SIG-M5 (cell line): ENCODE measurements at regions not wholly inside any gene's neighbourhood (a gene's known extent, or its start where the extent isn't known, plus 50 kb on each side); places are given as distances from the start of the nearest gene placed in this dataset.

Experiments used
- DNase-seq: peaks from one replicate; lab custom pipeline; 2025; lab: John Stamatoyannopoulos, UW

GRCh38 chr2:10985260-10985659 is 73.5 kb downstream of the KCNF1 start:
- no peak for DNase-seq

- no peak for DNase-seq
These were observed 74.3 kb downstream of the KCNF1 start for GRCh38 chr2:10985901-10986535.

DNA sequence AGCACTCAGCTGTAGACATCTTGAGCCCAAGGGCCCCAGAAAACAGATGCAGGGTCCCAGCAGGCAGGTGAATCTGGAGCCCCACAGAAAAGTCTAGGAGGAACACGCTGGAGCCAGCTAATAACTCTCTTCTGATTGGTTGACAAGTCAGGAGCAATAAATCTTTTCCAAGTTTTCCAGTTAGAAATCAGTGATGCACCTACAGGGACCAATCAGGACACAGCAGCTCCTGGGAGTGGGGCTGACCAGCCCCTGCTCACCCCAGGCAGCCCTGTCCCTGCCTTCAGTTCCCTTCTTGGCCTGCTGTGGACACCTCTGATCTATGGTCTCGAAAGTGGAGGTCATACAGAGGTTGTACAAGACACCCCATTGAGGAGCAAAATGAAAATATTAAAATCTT is 75.7 kb downstream of the KCNF1 start:
- DNase-seq: no peak

DNA sequence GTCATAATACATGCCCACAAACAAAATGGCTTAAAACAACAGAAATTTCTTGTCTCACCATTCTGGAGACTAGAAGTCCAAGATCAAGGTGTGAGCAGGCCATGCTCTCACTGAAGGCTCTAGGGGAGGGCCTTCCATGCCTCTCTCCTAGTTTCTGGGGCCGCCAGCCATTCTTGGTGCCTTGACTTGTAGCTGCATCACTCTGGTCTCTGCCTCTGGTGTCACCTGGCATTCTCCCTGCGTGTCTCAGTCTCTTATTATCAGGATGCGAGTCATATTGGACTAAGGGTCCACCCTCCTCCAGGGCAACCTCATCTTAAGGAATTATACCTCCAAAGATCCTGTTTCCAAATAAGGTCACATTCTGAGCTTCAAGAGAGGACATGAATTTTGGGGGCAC is 76.1 kb downstream of the KCNF1 start:
- no peak for DNase-seq

DNA sequence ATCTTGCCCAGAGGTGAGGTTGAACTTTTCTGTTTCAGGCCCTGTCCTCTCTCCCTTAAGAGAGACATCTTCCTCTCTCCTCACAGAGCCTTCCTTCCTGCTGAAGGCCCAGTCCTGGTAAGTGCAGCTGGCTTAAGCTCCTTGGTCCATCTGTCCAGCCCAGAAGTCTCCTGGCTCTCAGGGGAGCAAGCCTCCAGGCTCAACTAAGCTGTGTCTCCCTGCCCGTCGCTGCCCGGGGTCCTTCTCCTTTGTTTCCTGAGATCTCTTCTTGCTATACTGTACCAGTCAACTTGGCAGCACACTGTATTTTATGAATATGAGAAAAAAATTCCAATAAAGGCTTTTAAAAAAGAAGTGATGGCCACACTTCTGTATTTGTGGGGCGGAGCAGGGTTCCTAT is 77.4 kb downstream of the KCNF1 start:
- no peak for DNase-seq

GRCh38 chr2:10989782-10990181 is 78.0 kb downstream of the KCNF1 start:
- DNase-seq: no peak

GRCh38 chr2:10990561-10991111 is 78.9 kb downstream of the KCNF1 start:
- DNase-seq: no peak

GRCh38 chr2:10992023-10992791 is 80.5 kb downstream of the KCNF1 start:
- DNase-seq: no peak

GRCh38 chr2:10993001-10993481 is 81.3 kb downstream of the KCNF1 start:
- no peak for DNase-seq

DNA sequence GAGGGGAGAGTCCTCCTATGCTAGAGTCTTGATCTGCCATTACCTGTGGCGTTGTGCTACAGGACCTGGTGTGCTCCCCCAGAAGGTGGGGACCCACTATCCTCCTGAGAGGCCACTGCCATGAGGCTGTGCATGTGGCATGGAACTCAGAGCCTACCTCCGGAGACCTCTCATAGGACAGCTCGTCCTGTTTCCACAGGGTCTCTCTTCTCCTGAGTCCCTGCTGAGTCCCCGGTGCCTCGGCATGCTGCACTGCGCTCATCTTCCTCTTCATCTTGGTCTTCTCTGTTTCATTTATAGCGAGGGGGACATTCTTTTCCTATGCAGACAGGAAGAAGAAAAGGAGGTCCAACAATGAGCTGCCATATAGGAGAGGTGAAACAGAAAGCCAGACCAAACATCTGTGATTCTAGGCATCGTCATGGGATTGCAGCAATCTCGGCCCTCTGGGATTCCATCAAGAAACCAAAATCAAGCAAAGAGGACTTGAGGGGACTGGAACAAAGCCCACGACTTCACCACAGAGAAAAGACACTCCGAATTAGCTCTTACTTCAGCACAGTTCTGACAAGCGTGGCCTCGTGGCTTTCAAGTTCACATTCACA is 83.7 kb downstream of the KCNF1 start:
- DNase-seq: no peak

- peak; percentile 64 for DNase-seq
These were observed 92.5 kb downstream of the KCNF1 start for GRCh38 chr2:11004199-11004598.

GRCh38 chr2:11005032-11005431 is 93.3 kb downstream of the KCNF1 start:
- no peak for DNase-seq

GRCh38 chr2:11006191-11006590 is 94.5 kb downstream of the KCNF1 start:
- no peak for DNase-seq

DNA sequence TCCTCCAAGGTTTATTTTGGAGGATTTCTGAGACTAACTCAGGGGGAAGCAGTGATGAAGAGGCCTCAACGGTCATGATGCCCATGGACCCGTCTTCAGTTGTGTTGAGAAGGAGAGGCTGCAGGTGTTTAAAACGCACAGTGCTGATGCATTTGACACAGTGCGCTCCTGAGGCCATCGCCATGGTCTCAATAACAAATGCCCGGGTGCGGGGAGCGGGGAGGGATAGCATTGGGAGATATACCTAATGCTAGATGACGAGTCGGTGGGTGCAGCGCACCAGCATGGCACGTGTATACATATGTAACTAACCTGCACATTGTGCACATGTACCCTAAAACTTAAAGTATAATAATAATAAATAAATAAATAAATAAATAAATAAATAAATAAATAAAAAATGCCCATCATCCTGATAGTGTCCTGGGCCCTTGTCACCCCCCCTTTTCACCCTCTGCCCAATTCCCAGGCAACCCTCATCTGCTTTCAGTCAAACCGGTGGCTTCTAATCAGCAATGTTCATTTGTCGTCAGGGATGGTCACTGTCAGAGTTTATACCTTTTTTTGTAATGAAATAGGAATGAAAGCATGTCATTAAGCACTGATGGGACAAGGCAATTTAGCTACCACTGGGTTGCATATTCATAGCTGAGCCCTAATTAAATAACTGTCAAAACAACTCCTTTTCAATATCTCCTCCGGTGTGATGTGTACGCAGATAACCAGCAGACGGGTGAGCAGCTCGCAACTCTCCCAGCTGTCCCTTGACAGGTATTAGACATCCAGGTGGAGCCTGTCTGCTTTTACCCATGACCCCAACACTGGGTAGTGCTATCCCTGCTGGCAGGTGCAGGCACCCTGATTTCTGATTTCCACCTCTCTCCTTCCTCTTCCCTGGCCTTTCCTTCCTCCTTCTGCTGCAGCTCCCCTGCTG is 95.9 kb downstream of the KCNF1 start:
- DNase-seq: no peak

DNA sequence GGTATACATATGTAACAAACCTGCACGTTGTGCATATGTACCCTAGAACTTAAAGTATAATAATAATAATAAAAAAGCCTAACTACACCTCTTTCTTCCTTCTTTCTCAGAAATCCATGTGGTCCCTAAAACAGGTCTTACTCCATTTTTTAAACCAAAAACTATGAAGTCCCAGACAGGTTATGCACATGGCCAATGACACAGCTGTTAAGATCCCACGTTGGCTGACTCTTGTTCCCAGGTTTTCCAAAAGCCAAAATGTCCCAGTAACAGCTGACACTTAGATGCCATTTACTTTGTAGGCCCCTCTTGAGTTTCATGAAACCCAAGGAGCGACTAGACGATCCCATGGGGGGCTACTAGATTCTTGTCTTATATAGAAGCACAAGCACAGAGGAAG is 97.0 kb downstream of the KCNF1 start:
- DNase-seq: no peak

GRCh38 chr2:11009176-11009575 is 97.4 kb downstream of the KCNF1 start:
- no peak for DNase-seq

DNA sequence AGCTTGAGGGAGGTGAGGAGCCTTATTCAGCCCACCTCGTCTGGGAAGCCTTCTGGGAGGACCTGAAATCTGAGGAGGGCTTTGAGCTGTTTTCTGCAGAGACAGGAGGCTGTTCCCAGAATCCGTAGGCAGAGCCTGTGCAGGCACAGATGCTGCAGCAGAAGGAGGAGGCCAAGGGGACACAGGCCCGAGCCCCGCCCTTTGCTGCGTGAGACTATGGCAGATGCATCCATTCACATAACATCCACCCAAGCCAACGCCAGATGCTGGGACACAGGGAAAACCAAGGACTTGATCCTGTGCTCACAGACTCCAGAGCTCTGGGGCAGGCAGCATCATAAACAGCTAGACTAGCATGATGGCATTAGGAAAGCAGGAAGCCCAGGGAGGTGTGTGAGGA is 98.2 kb downstream of the KCNF1 start:
- DNase-seq: no peak

DNA sequence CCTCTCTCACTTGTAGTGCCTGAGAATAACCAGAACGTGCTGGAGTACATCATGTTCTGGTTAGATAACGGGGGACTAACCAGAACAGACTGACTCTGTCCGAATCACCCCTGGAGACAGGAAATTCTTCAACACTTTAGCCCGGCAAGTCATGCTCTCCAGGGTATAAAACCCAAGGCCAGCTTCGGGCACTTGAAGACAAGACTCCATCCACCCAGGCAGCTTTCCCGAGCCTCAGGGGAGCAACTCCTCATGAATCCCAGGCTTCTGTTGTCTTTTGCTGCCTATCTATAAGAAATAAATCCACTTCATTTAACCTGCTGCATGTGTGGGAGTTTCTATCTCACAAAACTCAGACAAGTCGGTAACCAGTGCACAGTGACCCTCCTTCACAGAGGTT is 99.6 kb downstream of the KCNF1 start:
- no peak for DNase-seq

- DNase-seq: no peak
These were observed 100.5 kb downstream of the KCNF1 start for GRCh38 chr2:11012131-11012693.

DNA sequence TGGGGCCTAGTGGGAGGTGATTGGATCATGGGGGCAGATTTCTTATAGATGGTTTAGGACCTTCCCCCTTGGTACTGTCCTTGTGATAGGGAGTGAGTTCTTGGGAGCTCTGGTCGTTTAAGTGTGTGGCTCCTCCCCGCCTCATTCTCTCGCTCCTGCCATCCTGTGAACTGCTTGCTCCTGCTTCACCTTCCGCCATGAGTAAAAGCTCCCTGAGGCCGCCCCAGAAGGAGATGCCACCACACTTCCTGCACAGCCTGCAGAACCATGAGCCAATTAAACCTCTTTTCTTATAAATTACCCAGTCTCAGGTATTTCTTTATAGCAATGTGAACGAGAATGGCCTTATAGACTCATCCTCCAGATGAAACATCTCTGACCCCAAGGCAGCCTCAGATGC is 101.5 kb downstream of the KCNF1 start:
- DNase-seq: no peak

DNA sequence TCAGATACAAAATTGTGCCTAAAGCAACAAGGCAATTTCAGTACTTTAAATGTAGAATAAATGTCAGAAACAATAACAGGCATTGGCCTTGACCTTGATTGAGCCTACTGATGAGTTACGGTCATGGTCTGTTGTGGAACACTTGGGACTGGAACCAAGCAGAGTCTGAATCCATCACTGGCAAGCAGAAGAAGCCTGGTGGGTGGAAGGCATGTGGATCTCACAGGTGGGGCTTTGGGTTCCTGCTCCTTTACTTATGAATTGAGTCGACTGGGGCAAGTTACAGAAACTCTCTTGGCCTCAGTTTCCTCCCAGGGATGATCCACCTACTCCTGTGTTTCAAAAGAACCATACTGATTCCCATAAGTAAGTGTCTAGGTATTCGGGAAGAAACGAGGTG is 102.3 kb downstream of the KCNF1 start:
- DNase-seq: no peak
